Neural progenitor cell (in vitro differentiated cells): ENCODE measurements at regions not wholly inside any gene's neighbourhood (a gene's known extent, or its start where the extent isn't known, plus 50 kb on each side); places are given as distances from the start of the nearest gene placed in this dataset.

Experiments
- DNase-seq: peaks from one replicate; pipeline ENCODE4 v3.0.0-alpha.2; 2016; ENCODE audit warnings: low spot score
- H2AFZ ChIP-seq: fragments of 200-600 bp; sonication (generic); replicated peaks from 2 replicates; pipeline ENCODE4 v1.6.1; 2016; ENCODE audit warnings: antibody characterized with exemption
- H3F3A ChIP-seq: fragments of 200-600 bp; sonication (generic); 2 replicates; pipeline ENCODE4 v1.6.1; 2016; ENCODE audit warnings: antibody characterized with exemption, low read depth
- H3K27ac ChIP-seq: fragments of 200-600 bp; sonication (generic); 2 replicates; pipeline ENCODE4 v1.5.1; 2016; ENCODE audit warnings: mild to moderate bottlenecking
- H3K27me3 ChIP-seq: fragments of 200-600 bp; sonication (generic); 2 replicates; pipeline ENCODE4 v1.6.1; 2016; ENCODE audit warnings: mild to moderate bottlenecking, moderate library complexity
- H3K36me3 ChIP-seq: fragments of 200-600 bp; sonication (generic); 2 replicates; pipeline ENCODE4 v1.5.1; 2016
- H3K4me1 ChIP-seq: fragments of 200-600 bp; sonication (generic); 2 replicates; pipeline ENCODE4 v1.6.1; 2016; ENCODE audit warnings: mixed run types
- H3K4me2 ChIP-seq: fragments of 200-600 bp; sonication (generic); 2 replicates; pipeline ENCODE4 v1.6.1; 2016
- H3K4me3 ChIP-seq: fragments of 200-600 bp; sonication (generic); 2 replicates; pipeline ENCODE4 v1.5.1; 2016
- H3K79me2 ChIP-seq: fragments of 200-600 bp; sonication (generic); 2 replicates; pipeline ENCODE4 v1.6.1; 2016; ENCODE audit warnings: low read depth
- H3K9ac ChIP-seq: fragments of 200-600 bp; sonication (generic); 2 replicates; pipeline ENCODE4 v1.6.1; 2016
- H3K9me3 ChIP-seq: fragments of 200-600 bp; sonication (generic); 2 replicates; pipeline ENCODE4 v1.5.1; 2016; ENCODE audit warnings: low read depth
- H4K20me1 ChIP-seq: fragments of 200-600 bp; sonication (generic); 2 replicates; pipeline ENCODE4 v1.6.1; 2016; ENCODE audit warnings: low read depth
- H3K27ac Mint-ChIP-seq: 3 replicates; pipeline ENCODE4 v1.8.0; 2021; ENCODE audit warnings: mixed read lengths
- H3K27me3 Mint-ChIP-seq: 2 replicates; pipeline ENCODE4 v1.8.0; 2022; ENCODE audit warnings: low read depth, mild to moderate bottlenecking, inconsistent platforms, moderate library complexity, mixed read lengths; ENCODE audit not compliant: insufficient read depth
- H3K36me3 Mint-ChIP-seq: 3 replicates; pipeline ENCODE4 v1.8.0; 2021; ENCODE audit warnings: mixed read lengths
- H3K4me1 Mint-ChIP-seq: 3 replicates; pipeline ENCODE4 v1.8.0; 2021; ENCODE audit warnings: mixed read lengths
- H3K4me3 Mint-ChIP-seq: 3 replicates; pipeline ENCODE4 v1.8.0; 2021; ENCODE audit warnings: mild to moderate bottlenecking, moderate library complexity, mixed read lengths
- H3K9me3 Mint-ChIP-seq: 3 replicates; pipeline ENCODE4 v1.8.0; 2020; ENCODE audit warnings: mixed read lengths
- CTCF ChIP-seq: fragments of 200-600 bp; sonication (generic); IDR thresholded peaks from 2 replicates; pipeline ENCODE4 v1.5.1; 2017; ENCODE audit warnings: antibody characterized with exemption, mild to moderate bottlenecking
- EZH2 ChIP-seq: fragments of 200-600 bp; sonication (generic); IDR thresholded peaks from 2 replicates; pipeline ENCODE4 v1.6.1; 2017; ENCODE audit warnings: antibody characterized with exemption, mild to moderate bottlenecking, moderate library complexity
- EZH2phosphoT487 ChIP-seq: fragments of 200-600 bp; sonication (generic); IDR thresholded peaks from 2 replicates; pipeline ENCODE4 v1.6.1; 2017; ENCODE audit warnings: antibody characterized with exemption

GRCh38 chr13:62799931-62800436 lies 1384.3 kb upstream of the PCDH20 start:
- H3K79me2 ChIP-seq = no peaks in the 10 kb centered on the region
- Mint-ChIP-seq H3K27ac (no peak overlapping the region), H3K27me3 (no peaks in the 10 kb centered on the region), H3K4me3 (no peak overlapping the region), H3K4me1 (peaks cover 2% of the 10 kb centered on the region), H3K36me3 (no peaks in the 10 kb centered on the region), H3K9me3 (no peaks in the 10 kb centered on the region)
- H2AFZ ChIP-seq = no peak overlapping the region
- no peak overlapping the region for H3K9ac ChIP-seq
- H3F3A ChIP-seq = no peaks in the 10 kb centered on the region
- DNase-seq = no peak
- TF ChIP-seq EZH2 = no peak
- TF ChIP-seq CTCF = no peak
- TF ChIP-seq EZH2phosphoT487 = no peak
- no peaks in the 10 kb centered on the region for H4K20me1 ChIP-seq
- H3K4me1 ChIP-seq = peaks cover 3% of the 10 kb centered on the region
- no peaks in the 10 kb centered on the region for H3K27me3 ChIP-seq
- no peaks in the 10 kb centered on the region for H3K36me3 ChIP-seq
- H3K9me3 ChIP-seq = no peaks in the 10 kb centered on the region
- H3K4me2 ChIP-seq = no peak overlapping the region
- no peak overlapping the region for H3K4me3 ChIP-seq
- H3K27ac ChIP-seq = no peak overlapping the region

GRCh38 chr13:62799038-62799535 lies 1383.4 kb upstream of the PCDH20 start:
- DNase-seq = no peak
- peaks cover 2% of the 10 kb centered on the region for H3K4me1 Mint-ChIP-seq
- H3K79me2 ChIP-seq = no peaks in the 10 kb centered on the region
- H3K4me3 Mint-ChIP-seq = no peak overlapping the region
- H3K27me3 Mint-ChIP-seq = no peaks in the 10 kb centered on the region
- H3K9me3 Mint-ChIP-seq = no peaks in the 10 kb centered on the region
- no peak overlapping the region for H3K9ac ChIP-seq
- no peaks in the 10 kb centered on the region for H3K9me3 ChIP-seq
- H3K4me2 ChIP-seq = no peak overlapping the region
- no peak overlapping the region for H3K4me3 ChIP-seq
- no peaks in the 10 kb centered on the region for H3K36me3 Mint-ChIP-seq
- peaks cover 3% of the 10 kb centered on the region for H3K4me1 ChIP-seq
- H3K27ac ChIP-seq = no peak overlapping the region
- no peaks in the 10 kb centered on the region for H3F3A ChIP-seq
- TF ChIP-seq EZH2phosphoT487 (no peak), EZH2 (no peak), CTCF (no peak)
- no peak overlapping the region for H3K27ac Mint-ChIP-seq
- no peak overlapping the region for H2AFZ ChIP-seq
- H3K27me3 ChIP-seq = no peaks in the 10 kb centered on the region
- no peaks in the 10 kb centered on the region for H4K20me1 ChIP-seq
- no peaks in the 10 kb centered on the region for H3K36me3 ChIP-seq

GRCh38 chr13:62793850-62794249 lies 1378.2 kb upstream of the PCDH20 start:
- H3K4me1 ChIP-seq = peaks cover 3% of the 10 kb centered on the region
- TF ChIP-seq EZH2 (no peak), CTCF (no peak), EZH2phosphoT487 (no peak)
- no peak overlapping the region for H3K4me3 Mint-ChIP-seq
- H3K27ac Mint-ChIP-seq = no peak overlapping the region
- H3K36me3 Mint-ChIP-seq = no peaks in the 10 kb centered on the region
- no peaks in the 10 kb centered on the region for H3K27me3 Mint-ChIP-seq
- no peak overlapping the region for H3K4me2 ChIP-seq
- H3K9ac ChIP-seq = no peak overlapping the region
- no peak overlapping the region for H2AFZ ChIP-seq
- H3K9me3 Mint-ChIP-seq = no peaks in the 10 kb centered on the region
- no peaks in the 10 kb centered on the region for H3K36me3 ChIP-seq
- H3K79me2 ChIP-seq = no peaks in the 10 kb centered on the region
- H4K20me1 ChIP-seq = no peaks in the 10 kb centered on the region
- no peaks in the 10 kb centered on the region for H3K27me3 ChIP-seq
- H3K4me1 Mint-ChIP-seq = peaks cover 2% of the 10 kb centered on the region
- no peaks in the 10 kb centered on the region for H3K9me3 ChIP-seq
- H3K4me3 ChIP-seq = no peak overlapping the region
- H3F3A ChIP-seq = no peaks in the 10 kb centered on the region
- no peak overlapping the region for H3K27ac ChIP-seq
- DNase-seq = no peak
